GM19467 (cell line): ENCODE measurements at regions not wholly inside any gene's neighbourhood (a gene's known extent, or its start where the extent isn't known, plus 50 kb on each side); places are given as distances from the start of the nearest gene placed in this dataset.

Experiments used
- ATAC-seq: cut with Tn5 transposase; IDR thresholded peaks from one replicate; pipeline ENCODE4 v1.9.1; 2021; ENCODE audit warnings: mild to moderate bottlenecking, moderate library complexity; ENCODE audit not compliant: unreplicated experiment

DNA sequence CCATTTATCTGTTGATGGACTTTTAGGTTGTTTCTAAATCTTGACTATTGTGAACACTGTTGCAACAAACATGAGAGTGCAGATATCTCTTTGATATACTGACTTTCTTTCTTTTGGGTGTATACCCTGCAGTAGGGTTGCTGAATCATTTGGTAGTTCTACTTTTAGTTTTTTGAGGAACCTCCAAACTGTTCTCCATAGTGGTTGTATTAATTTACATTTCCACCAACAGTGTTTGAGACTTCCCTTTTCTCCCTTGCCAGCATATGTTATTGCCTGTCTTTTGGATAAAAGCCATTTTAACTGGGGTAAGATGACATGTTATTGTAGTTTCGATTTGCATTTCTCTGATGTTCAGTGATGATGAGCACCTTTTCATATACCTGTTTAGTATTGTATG, 330.0 kb downstream of the DDX10 start:
- no peak for ATAC-seq

DNA sequence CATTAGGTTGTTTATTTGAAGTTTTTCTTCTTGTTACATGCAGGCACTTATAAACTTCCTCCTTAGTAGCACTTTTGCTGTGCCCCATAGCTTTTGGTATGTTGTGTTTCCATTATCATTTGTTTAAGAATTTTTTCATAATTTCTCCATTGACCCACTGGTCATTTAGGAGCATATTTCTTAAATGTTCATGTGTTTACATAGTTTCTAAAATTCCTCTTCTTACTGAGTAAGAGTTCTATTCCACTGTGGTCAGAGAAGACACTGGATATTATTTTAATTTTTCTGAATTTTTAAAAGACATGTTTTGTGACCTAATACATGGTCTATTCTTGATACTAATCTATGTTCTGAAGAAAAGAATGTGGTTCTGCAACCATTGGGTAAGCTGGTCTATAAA, 333.0 kb downstream of the DDX10 start:
- ATAC-seq, result no peak

DNA sequence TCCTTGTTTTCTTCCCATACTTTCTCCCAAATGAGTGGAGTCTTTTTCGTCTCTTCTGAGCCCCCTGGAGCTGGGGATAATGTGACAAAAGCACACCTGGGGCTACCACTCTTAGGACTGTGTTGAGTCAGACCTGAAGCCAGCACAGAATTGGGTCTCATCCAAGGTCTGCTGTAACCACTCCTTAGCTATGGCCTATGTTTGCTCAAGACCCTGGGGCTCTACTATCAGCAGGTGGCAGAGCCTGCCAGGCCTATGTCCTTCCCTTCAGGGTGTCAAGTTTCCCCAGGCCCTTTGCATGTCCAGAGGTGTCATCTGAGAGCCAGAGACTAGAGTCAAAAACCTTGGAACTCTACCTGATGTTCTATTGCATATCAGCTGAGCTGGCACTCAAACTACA, 335.7 kb downstream of the DDX10 start:
- no peak for ATAC-seq

DNA sequence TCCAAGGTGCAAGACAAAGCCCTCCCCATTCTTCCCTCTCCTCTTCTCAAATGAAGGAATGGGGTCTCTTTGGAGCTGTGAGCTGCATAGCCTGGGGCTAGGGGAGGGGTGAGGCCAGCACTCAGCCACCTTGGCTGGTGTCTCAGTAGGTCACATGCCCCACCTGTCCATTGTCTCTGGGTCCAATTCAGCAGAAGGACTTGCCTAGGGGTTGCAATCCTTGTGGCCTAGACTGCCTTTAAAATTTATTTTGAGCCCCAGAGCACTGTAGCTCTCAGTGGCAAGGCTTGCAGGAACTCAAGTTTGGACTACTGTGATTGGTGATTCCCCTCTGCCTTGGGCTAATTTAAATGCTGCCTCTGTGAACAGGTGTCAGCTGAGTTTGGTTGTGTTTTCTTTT, 336.7 kb downstream of the DDX10 start:
- ATAC-seq, result no peak

DNA sequence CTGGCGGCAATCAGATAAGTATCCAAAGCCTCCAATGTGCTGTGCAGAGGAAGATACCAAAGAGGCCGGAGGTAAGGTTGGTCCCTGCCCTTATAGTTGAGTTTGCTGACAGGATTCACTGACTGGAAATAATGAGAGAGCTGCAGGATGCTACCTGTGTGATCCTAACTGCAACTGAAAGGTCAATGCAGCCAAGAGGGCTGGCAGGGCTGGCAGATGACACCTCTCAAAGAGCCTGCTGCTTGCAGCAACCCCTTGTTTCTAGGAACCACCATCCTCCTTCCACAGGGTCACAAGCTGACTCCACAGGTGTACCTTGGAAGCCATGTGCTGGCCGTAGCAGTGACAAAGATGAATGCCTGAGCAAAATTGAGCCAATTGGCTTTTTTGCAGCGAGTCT, 348.1 kb downstream of the DDX10 start:
- ATAC-seq, result no peak

DNA sequence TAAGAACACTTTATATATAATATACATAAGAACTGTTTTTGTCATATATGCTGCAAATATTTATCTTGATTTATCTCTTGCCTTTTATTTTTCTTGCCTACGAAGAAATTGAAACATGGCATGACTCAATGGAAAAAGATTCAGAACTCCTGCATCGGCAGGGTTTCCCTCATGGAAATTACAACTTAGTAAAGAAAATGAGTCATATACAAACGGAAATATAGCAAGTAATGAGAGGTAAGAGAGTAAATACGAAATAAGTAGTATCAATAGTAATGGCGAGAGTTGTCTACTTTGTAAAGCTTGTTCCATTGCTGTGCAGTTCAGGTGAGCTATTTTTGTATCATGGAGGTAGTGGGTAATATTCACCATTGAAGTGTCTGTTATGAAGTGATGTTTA, 350.4 kb downstream of the DDX10 start:
- no peak for ATAC-seq

DNA sequence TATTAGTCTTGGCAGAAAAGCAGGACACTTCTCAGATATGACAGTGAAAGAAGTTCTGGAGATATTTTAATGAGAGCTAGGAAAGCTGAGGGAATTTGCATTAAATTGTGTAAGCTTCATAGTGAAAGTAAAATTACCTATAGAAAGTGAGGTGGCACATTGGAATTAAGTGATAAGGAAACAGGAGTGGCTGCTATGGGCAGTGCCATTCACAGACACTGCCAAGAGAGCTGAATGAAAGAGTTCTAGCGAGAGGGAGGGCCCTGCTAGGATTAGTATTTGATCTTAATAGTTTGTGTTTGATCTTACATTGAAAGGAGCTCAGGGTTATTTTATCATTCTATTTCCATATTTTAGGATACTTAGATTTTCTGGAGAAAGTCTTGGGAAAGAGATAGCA, 351.9 kb downstream of the DDX10 start:
- ATAC-seq, result no peak

DNA sequence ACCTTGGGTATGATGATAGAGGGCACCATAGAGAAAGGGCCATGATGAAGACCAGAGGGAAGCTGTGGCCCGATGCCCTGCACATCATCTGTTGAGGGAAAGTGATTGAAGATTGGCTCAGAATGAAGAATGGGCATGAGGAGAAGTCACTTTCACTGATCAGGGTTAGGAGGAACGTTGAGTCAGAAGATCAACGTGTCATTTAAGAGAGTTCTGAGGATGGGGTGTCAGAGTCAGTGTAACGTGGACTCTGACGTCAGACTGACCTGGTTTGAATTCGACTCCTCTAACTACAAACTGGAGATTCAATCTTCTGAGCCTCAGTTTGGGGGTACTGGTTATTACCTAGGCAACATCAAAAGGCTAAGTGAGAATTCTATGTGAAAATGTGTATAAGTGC, 352.6 kb downstream of the DDX10 start:
- ATAC-seq, result no peak

DNA sequence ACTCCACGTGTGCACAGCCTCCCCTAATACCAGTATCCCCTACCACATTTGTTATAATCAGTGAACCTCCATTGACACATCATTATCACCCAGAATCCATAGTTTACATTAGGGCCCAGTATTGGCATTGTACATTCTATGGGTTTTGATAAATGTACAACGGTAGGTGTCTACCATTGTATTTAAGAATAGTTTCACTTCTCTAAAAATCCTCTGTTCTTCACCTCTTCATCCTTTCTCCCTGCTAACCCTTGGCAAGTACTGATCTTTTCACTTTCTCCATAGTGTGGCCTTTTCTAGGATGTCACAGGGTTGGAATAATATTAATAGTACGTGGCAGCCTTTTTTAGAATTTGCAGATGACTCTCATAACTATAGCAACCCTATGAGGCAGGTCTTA, 353.8 kb downstream of the DDX10 start:
- no peak for ATAC-seq

DNA sequence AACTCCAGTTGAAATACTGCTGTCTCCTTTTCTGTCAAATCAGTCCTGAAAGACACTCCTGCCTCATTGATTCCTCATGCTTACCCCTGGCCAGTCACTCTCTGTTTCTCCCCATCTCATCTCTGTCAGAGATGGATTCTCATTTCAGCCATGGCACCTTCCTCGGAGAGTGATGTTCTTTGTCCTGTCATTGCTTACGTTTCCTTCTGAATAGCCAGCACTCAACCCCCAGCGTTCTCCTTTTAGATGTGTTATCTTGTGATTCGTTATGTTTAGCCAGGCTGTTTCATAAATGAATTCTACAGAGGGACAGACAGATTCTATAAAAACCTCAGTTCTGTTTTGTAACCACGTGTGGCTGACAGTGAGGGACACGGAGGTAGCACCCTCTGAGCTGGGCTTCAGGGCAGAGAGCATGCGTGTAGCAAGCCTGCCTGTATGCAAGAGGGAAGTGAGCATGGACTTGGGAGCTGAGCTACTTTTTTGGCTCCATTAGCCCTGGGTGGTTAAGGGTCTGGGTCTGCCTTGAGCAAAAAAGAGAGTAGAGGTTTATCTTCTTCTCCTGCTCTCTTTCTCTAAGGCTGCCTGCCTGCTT, 354.6 kb downstream of the DDX10 start:
- ATAC-seq, result no peak

DNA sequence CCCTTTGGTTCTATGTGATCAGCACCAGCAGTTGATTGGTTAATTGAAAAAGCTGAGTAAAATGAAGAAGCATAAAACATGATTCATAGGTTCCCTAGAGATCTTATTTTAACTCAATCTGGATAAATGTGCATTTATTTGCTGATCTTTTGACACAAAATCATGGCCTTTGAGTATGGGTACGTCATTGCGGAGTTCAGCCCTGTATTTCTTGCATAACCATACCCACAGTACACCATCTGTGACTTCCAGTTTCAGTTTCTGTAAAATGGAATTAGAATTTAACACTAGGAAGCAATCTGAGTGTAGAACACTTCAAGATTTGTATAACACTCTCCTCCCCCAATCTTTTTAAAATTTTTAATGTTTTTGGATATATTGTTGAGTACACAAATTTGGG, 358.2 kb downstream of the DDX10 start:
- ATAC-seq, result no peak

DNA sequence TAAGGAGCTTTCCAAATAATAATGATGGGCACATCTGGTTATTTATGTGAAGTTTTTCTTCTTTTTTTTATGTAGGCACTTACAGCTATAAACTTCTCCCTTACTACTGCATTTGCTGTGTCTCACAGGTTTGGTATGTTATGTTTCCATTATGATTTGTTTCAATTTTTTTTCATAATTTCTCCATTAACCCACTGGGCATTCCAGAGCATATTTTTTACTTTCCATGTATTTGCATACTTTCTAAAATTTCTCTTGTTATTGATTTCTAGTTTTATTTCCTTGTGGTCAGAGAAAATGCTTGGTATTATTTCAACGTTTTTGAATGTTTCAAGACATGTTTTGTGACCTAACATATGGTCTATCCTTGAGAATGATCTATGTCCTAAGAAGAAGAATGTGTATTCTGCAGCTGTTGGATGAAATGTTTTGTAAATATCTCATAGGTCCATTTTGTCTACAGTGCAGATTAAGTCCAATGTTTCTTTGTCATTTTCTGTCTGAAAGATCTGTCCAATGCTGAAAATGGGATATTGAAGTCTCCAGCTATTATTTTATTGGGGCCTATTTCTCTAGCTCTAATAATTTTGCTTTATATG, 362.1 kb downstream of the DDX10 start:
- no peak for ATAC-seq

DNA sequence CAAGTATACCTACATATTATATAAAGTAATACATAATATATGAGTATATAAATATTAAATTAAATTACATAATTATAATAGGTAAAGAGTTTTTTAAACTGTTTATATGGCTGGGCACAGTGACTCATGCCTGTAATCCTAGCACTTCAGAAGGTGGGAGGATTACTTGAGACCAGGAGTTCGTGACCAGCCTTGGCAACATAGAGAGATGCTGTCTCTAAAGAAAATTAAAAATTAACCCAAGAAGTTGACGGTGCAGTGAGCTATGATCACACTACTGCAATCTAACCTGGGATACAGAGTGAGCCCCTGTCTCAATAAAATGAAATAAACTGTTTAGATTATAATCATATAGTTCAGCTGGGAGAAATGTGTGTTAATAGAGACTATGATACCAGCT, 363.0 kb downstream of the DDX10 start:
- ATAC-seq, result no peak

DNA sequence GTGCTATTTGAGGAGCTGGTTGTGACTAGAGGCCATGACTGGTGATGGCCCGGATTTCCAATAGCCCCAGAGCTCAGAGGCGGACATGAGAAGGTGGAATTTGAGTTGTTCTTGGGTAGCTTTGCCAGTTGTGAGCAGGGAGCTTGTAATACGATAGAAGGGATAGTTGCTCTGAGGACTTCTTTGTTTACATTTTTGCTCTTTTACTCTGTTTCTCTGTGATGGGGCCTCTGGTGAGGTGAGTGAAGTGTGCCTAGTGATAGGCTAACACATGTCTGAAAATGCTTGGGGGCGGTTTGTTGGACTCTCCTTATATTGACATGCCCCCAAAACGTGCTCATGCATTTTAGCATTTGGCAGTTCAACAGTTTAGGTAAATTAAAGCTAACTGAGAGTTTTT, 365.1 kb downstream of the DDX10 start:
- no peak for ATAC-seq

DNA sequence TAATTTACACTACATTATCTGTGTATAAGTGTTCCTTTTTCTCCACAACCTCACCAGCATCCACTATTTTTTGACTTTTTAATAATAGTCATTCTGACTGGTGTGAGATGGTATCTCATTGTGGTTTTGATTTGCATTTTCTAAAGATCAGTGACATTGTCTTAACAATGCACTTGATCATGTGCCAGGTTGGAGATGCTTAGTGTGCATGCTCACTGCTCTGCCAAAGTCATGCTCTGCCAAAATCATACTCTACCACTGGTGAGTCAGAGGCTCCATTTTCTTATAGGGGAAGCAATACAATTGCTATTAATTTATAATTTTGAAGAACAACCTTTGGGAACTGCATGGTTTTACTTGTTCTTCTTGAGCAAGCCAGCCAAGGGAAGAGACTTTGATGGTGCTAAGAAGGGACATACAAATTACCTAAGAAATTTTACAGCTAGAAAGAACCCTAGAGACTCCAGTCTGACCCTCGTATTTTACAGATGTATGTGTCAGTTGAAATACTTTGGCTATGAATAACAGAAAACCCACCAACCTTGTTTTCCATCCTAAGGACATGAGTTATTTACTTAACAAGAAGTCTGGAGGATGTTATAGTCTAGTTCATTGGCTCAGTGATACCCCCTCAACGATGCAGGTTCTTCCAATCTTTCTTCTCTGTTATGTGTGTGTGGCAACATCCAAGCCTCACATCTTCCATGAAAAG, 368.9 kb downstream of the DDX10 start:
- ATAC-seq, result no peak

DNA sequence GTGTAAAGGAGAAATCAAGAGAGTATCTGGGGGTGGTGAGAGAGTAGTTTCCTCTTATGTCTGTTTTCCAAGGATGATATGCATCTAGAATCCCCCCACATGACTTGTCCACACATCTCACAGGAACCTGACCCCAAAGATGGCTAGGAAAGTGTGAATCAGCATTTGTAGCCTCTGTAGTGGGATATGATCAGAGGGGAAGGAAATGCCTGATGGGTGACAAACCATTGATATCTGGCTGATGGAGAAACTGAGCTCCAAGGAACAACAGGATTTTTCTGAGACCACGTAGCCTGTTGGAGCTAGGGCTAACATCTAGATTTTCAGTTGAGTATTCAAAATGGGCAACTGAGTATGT, 369.4 kb downstream of the DDX10 start:
- no peak for ATAC-seq

DNA sequence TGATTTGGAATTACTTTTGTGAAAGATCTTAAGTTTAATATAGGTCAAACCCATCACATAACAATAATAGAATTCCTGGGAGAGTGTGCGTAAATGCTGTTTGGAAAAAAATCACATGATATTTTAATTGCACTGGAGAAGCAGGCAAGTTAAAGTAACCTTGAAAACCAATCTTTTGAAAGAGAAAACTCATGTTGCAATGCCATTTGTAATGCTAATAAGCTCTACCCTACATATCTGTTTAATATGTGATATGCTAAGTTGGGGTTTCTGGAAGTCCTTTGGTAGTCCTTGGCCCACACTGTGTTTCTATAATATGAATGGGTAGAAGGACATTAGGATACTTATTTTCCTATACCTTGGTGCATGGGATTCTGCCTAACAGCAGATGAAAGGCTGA, 370.4 kb downstream of the DDX10 start:
- ATAC-seq, result no peak

DNA sequence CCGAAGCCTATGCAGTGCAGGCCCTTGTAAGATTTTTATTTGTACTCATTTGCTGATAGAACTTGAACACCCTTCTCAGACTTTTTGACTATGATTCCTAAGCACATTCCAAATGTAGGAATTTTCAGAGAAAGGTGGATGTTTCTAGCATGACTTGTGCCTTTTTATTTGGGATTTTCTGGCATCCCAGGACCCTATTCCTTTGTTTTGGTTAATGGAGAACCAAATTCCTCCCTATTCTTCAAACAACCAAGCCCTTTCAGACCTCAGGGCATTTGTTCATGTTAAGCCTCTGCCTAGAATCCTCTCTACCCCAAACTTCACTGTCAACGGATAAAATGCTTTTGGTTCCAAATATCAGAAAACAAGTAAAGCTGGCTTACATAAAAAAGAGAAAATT, 371.1 kb downstream of the DDX10 start:
- ATAC-seq, result no peak

DNA sequence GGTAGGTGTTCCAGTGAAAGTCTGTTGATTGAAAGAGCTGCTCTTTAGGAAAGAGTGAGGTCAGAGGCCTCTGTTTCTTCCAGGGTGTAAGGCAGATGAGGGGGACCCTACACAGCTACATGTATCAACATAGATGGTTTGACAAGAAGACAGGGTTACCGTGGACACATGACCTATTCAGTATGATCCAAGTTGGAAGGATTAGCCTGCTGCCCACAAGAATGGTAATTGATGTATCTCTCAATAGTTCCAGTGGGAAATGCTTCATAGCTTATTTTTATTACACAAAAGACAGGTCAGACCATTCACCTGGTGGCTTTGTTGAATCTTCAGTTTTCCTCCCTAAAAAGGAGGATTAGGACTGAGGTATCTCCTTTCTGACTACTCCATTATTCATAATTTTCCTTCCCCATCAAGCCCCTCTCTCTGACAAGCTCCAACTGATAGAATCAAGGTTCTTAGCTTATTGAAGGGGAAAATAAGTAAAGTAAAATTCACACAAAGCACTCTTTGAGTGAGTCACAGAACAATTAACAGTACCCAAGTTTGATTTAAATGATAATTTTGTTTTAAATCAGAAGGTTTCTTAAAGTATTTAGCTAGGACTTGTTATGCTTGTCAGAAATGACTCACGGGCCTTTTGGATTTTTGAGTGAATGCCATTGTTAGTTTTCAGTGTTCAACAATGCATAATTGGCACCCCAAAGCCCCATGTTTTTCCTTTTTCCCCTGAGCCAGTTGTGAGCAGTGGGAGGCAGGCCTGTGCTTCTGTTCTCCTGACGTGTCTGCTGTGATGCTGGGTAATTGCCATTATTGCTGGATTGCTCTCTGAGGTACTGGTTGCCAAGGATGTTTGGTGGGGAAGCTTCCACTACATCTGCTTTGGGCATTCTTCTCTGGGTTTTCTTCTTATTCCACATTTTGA, 373.2 kb downstream of the DDX10 start:
- no peak for ATAC-seq

DNA sequence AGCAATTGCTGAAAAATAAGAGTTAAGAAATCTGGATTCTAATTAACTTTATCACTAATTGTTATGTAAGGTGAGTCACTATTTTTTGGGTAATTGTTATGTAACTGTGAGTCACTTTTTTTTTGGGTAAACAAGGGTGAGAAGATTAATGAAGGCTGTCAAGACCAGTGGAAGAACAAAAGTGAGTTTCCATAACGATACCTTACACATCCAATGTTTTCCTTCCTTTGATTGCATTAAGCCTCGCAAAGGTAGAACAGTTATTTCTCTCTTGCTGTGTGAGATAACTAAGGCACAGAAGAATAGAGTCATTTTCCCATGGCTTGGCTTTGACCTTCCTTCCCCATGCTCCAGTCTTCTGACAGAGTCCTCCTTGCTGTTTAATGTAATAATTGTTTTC, 374.7 kb downstream of the DDX10 start:
- ATAC-seq, result no peak

DNA sequence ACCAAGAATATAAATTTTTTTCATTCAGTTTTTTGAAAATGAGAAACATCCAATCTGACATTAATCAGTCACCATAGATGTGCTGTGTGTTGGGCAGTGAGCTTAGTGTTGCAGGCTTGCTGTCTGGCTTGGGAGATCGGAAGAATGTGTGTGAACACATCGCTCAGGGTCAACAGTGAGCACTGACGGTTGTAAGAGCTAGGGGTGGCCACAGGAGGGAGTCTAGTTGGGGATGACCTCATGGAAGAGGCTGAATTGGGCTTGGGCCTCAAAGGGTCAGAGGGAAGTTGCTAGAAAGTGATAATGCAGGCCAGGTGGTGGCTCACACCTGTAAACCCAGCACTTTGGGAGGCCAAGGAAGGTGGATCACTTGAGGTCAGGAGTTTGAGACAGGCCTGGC, 375.4 kb downstream of the DDX10 start:
- no peak for ATAC-seq

DNA sequence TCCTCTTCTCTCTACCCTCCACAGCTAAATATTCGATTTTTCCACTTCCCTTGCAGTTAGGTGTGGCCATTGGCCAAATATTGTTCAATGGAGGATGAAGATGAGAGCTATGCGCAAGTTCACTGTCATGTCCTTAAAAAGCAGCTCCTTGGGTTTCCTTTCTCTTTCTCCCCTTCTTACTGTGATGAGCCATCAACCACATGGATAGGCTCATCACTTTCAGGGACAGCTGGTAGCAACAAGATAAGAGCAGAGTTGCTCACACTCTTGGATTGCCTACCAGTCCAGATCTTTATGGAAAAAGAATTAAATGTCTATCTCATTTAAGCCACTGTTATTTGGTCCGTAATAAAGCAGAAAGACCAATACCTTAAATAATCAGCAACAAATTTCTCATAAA, 377.0 kb downstream of the DDX10 start:
- ATAC-seq, result no peak
